Mesenchymal stem cell (in vitro differentiated cells and primary cell): ENCODE measurements at regions not wholly inside any gene's neighbourhood (a gene's known extent, or its start where the extent isn't known, plus 50 kb on each side); places are given as distances from the start of the nearest gene placed in this dataset.

Experiments
- DNase-seq: peaks from one replicate; pipeline ENCODE4 v3.0.0-alpha.2; 2013
- H2AFZ ChIP-seq: one replicate; pipeline ENCODE4 v1.6.1; 2013; ENCODE audit warnings: low read depth, mild to moderate bottlenecking, control low read depth, inconsistent platforms, low read length, moderate library complexity
- H2AK5ac ChIP-seq: 2 replicates; pipeline ENCODE4 v1.6.1; 2013; ENCODE audit warnings: low read length, moderate library complexity, mild to moderate bottlenecking, inconsistent platforms; ENCODE audit not compliant: severe bottlenecking
- H2BK120ac ChIP-seq: one replicate; pipeline ENCODE4 v1.6.1; 2013; ENCODE audit warnings: low read depth, mild to moderate bottlenecking, inconsistent platforms, low read length, moderate library complexity
- H2BK12ac ChIP-seq, 2 experiments: one replicate each; pipeline ENCODE4 v1.6.1; 2013; ENCODE audit warnings: inconsistent platforms in 2 of 2, low read length in 2 of 2, mild to moderate bottlenecking in 2 of 2, moderate library complexity in 2 of 2, control low read depth in 1 of 2
- H2BK15ac ChIP-seq: one replicate; pipeline ENCODE4 v1.6.1; 2013; ENCODE audit warnings: mild to moderate bottlenecking, low read depth, inconsistent platforms; ENCODE audit not compliant: poor library complexity, severe bottlenecking
- H2BK5ac ChIP-seq: 2 replicates; pipeline ENCODE4 v1.6.1; 2013; ENCODE audit warnings: low read depth, mild to moderate bottlenecking, low read length, control low read depth, inconsistent platforms; ENCODE audit not compliant: poor library complexity, severe bottlenecking
- H3K14ac ChIP-seq, 2 experiments: one replicate each; pipeline ENCODE4 v1.6.1; 2013; ENCODE audit warnings: inconsistent platforms in 2 of 2, low read length in 2 of 2, control low read depth in 1 of 2, mild to moderate bottlenecking in 1 of 2, moderate library complexity in 1 of 2
- H3K18ac ChIP-seq, 2 experiments: one replicate each; pipeline ENCODE4 v1.6.1; 2013; ENCODE audit warnings: inconsistent platforms in 2 of 2, low read length in 2 of 2, control low read depth in 1 of 2, low read depth in 1 of 2, mild to moderate bottlenecking in 1 of 2
- H3K23ac ChIP-seq, 2 experiments: one replicate each; pipeline ENCODE4 v1.6.1; 2013; ENCODE audit warnings: inconsistent platforms in 2 of 2, low read length in 2 of 2, mild to moderate bottlenecking in 2 of 2, moderate library complexity in 2 of 2, control low read depth in 1 of 2
- H3K27ac ChIP-seq: 2 replicates; pipeline ENCODE4 v1.5.1; 2013; ENCODE audit warnings: mild to moderate bottlenecking, moderate library complexity, low read length, control low read depth, inconsistent platforms; ENCODE audit not compliant: poor library complexity, severe bottlenecking
- H3K27me3 ChIP-seq, 2 experiments: 2 replicates each; pipeline versions ENCODE4 v1.6.1 to v1.7.0; 2013; ENCODE audit warnings: low read length in 2 of 2, mild to moderate bottlenecking in 2 of 2, moderate library complexity in 2 of 2, control low read depth in 1 of 2, inconsistent platforms in 1 of 2; ENCODE audit not compliant: control insufficient read depth in 1 of 2, insufficient read depth in 1 of 2
- H3K36me3 ChIP-seq, 2 experiments: 2 replicates each; pipeline versions ENCODE4 v1.6.1 to v1.7.0; 2013; ENCODE audit warnings: low read length in 2 of 2, control low read depth in 1 of 2, inconsistent platforms in 1 of 2, low read depth in 1 of 2, mild to moderate bottlenecking in 1 of 2; ENCODE audit not compliant: insufficient read depth in 2 of 2, control insufficient read depth in 1 of 2
- H3K4ac ChIP-seq, 2 experiments: one replicate each; pipeline ENCODE4 v1.6.1; 2013; ENCODE audit warnings: inconsistent platforms in 2 of 2, low read length in 2 of 2, mild to moderate bottlenecking in 2 of 2, moderate library complexity in 2 of 2, control low read depth in 1 of 2, low read depth in 1 of 2
- H3K4me1 ChIP-seq: 2 replicates; pipeline ENCODE4 v1.6.1; 2013; ENCODE audit warnings: low read depth, low read length, control low read depth; ENCODE audit not compliant: control insufficient read depth, insufficient read depth
- H3K4me2 ChIP-seq: 2 replicates; pipeline ENCODE4 v1.6.1; 2013; ENCODE audit warnings: low read length, mild to moderate bottlenecking, inconsistent platforms; ENCODE audit not compliant: poor library complexity, severe bottlenecking
- H3K4me3 ChIP-seq, 2 experiments: 2 replicates each; pipeline versions ENCODE4 v1.5.1 to v1.7.0; 2013; ENCODE audit warnings: low read length in 2 of 2, mild to moderate bottlenecking in 2 of 2, control low read depth in 1 of 2, low read depth in 1 of 2; ENCODE audit not compliant: insufficient read depth in 1 of 2
- H3K79me1 ChIP-seq: replicated peaks from 2 replicates; pipeline ENCODE4 v1.6.1; 2013; ENCODE audit warnings: mild to moderate bottlenecking, control low read depth, low read length, inconsistent platforms; ENCODE audit not compliant: poor library complexity, severe bottlenecking
- H3K9ac ChIP-seq: 2 replicates; pipeline ENCODE4 v1.7.0; 2013; ENCODE audit warnings: mild to moderate bottlenecking, low read length, moderate library complexity
- H3K9me3 ChIP-seq: 2 replicates; pipeline ENCODE4 v1.7.0; 2013; ENCODE audit warnings: mild to moderate bottlenecking, low read length; ENCODE audit not compliant: control insufficient read depth
- H4K8ac ChIP-seq: one replicate; pipeline ENCODE4 v1.6.1; 2013; ENCODE audit warnings: inconsistent platforms, mild to moderate bottlenecking, low read length, moderate library complexity
- H4K91ac ChIP-seq: one replicate; pipeline ENCODE4 v1.6.1; 2013; ENCODE audit warnings: mild to moderate bottlenecking, low read length, inconsistent platforms
- WGBS: methylation state at CpG from one replicate; pipeline ENCODE4 v1.1.7; 2013; ENCODE audit warnings: mixed read lengths; 5-methylcytosine and 5-hydroxymethylcytosine counted together

DNA sequence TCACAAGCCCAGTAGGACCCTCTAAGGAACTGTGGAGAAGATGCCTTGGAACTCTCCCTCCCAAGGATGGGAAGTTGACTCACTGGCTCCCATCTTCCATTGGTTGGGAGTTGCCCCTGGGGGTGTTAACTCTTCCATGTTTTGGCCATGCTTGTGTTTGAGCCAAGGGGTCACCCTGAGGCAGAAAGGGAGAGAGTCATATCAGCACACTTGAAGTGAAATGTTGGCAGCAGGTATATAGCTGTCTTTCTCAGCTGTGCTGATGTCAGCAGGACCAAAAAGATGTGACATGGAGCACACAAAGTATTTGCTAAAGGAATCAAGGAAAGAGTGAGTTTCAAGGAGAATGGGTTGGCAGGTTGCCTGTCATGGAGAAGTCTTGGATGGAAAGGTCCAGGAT is 359.4 kb downstream of the RPS24 start:
- Histone ChIP-seq H3K18ac (no peak overlapping the region), H2BK120ac (no peak overlapping the region)

DNA sequence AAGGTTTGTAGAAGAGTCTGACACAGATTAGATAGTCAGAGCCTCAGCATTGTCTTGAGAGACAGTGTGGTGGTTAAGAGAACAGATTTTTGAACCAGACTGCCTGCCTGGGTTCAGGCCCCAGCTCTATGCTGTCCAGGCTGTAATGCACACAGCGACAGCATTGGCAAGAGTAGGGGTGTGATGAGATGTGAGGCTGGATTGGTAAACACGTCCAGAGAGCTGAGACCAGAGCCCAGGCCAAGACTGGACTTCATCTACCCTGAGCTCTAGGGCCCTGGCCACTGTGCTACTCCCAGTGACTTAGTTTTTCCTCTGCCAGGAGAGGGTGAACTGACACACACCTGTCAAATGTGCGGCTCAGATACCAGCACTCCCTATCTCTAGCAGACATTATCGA is 360.4 kb downstream of the RPS24 start:
- Histone ChIP-seq H2AFZ (no peak overlapping the region), H3K4me3 (no peak overlapping the region), H2AK5ac (no peak overlapping the region), H3K9ac (no peak overlapping the region), H3K36me3 (no peaks in the 10 kb centered on the region), H3K79me1 (no peaks in the 10 kb centered on the region), H2BK12ac (no peak overlapping the region), H3K23ac (no peak overlapping the region), H2BK5ac (no peak overlapping the region), H3K4me2 (no peak overlapping the region), H3K9me3 (no peaks in the 10 kb centered on the region), H4K91ac (no peak overlapping the region), H3K27me3 (peaks cover 0 to 3% of the 10 kb centered on the region in 2 experiments), H2BK120ac (no peak overlapping the region), H2BK15ac (no peak overlapping the region), H3K18ac (no peak overlapping the region), H3K4me1 (no peaks in the 10 kb centered on the region), H3K4ac (no peak overlapping the region), H4K8ac (no peak overlapping the region), H3K14ac (no peak overlapping the region), H3K27ac (no peak overlapping the region)
- DNase-seq = no peak
- 87% methylated on average over 4 of the region's 4 CpGs for WGBS

More for the DNA sequence above, 359.4 kb downstream of the RPS24 start:
- H2AK5ac ChIP-seq = no peak overlapping the region
- no peak overlapping the region for H2BK5ac ChIP-seq
- no peak overlapping the region for H3K23ac ChIP-seq
- no peak overlapping the region for H2AFZ ChIP-seq
- no peak overlapping the region for H3K14ac ChIP-seq
- DNase-seq = no peak
- H2BK12ac ChIP-seq = no peak overlapping the region
- H3K79me1 ChIP-seq = no peaks in the 10 kb centered on the region
- no peak overlapping the region for H4K8ac ChIP-seq
- H3K36me3 ChIP-seq = no peaks in the 10 kb centered on the region
- no peaks in the 10 kb centered on the region for H3K4me1 ChIP-seq
- no peak overlapping the region for H2BK15ac ChIP-seq
- H3K27me3 ChIP-seq = peaks cover 3 to 4% of the 10 kb centered on the region in 2 experiments
- H3K9ac ChIP-seq = no peak overlapping the region
- H3K4me3 ChIP-seq = no peak overlapping the region
- H3K4me2 ChIP-seq = no peak overlapping the region
- H3K9me3 ChIP-seq = no peaks in the 10 kb centered on the region
- H4K91ac ChIP-seq = no peak overlapping the region
- no peak overlapping the region for H3K27ac ChIP-seq
- H3K4ac ChIP-seq = no peak overlapping the region

DNA sequence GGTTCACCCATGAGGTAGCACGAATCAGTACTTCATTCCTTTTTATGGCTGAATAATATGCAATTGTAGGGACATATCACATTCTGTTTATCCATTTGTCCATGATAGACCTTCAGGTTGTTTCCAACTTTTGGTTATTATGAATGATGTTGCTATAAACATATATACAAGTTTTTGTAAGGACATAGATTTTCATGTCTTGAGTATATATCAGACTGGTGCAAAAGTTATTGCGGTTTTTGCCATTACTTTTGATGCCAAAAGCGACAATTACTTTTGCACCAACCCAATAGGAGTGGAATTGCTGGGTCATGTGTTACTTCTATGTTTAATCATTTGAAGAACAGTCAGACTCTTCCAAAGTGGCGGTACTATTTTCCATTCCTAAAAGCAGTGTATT is 361.5 kb downstream of the RPS24 start:
- Histone ChIP-seq H2BK5ac (no peak overlapping the region), H3K79me1 (no peaks in the 10 kb centered on the region), H3K23ac (no peak overlapping the region), H3K4me3 (no peak overlapping the region), H3K14ac (no peak overlapping the region), H3K4ac (no peak overlapping the region), H3K9ac (no peak overlapping the region), H2BK120ac (no peak overlapping the region), H3K18ac (no peak overlapping the region), H2BK15ac (no peak overlapping the region), H4K91ac (no peak overlapping the region), H4K8ac (no peak overlapping the region), H3K4me1 (no peaks in the 10 kb centered on the region), H2AK5ac (no peak overlapping the region), H2AFZ (no peak overlapping the region), H3K27ac (no peak overlapping the region), H2BK12ac (no peak overlapping the region), H3K4me2 (no peak overlapping the region), H3K9me3 (no peaks in the 10 kb centered on the region), H3K27me3 (no peaks in the 10 kb centered on the region), H3K36me3 (no peaks in the 10 kb centered on the region)
- DNase-seq = no peak
- WGBS = 79% methylated on average over 2 of the region's 4 CpGs

DNA sequence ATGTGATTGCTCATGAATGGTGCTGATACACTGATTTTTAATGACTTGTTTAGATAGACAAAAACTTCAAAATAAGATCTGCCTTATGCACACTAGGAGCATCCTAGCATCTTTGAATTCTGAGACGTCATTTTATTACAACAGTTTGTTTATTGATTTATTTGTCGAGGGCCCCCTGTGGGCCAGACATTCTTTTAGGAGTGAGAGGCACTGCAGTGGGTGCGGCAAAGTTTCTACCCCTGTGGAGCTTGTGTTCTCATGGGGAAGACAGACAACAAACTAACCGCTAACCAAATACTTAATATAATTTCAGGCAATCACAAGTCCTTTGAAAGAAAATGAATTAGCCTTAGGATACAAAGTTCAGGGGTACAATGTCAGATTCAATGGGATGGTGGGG is 363.1 kb downstream of the RPS24 start:
- no peak overlapping the region for H2BK5ac ChIP-seq
- H3K9ac ChIP-seq = no peak overlapping the region
- no peak overlapping the region for H2BK15ac ChIP-seq
- no peaks in the 10 kb centered on the region for H3K9me3 ChIP-seq
- H3K23ac ChIP-seq = no peak overlapping the region
- no peak overlapping the region for H3K4me3 ChIP-seq
- no peak overlapping the region for H4K8ac ChIP-seq
- H3K36me3 ChIP-seq = no peaks in the 10 kb centered on the region
- no peaks in the 10 kb centered on the region for H3K79me1 ChIP-seq
- H3K27me3 ChIP-seq = no peaks in the 10 kb centered on the region
- no peak overlapping the region for H4K91ac ChIP-seq
- H3K18ac ChIP-seq = no peak overlapping the region
- no peak overlapping the region for H2BK120ac ChIP-seq
- no peak overlapping the region for H3K4me2 ChIP-seq
- H3K4me1 ChIP-seq = peaks cover 3% of the 10 kb centered on the region
- DNase-seq = peak; percentile 9
- no peak overlapping the region for H3K14ac ChIP-seq
- 75% methylated on average over 3 of the region's 4 CpGs for WGBS
- no peak overlapping the region for H3K27ac ChIP-seq
- no peak overlapping the region for H3K4ac ChIP-seq
- no peak overlapping the region for H2AK5ac ChIP-seq
- H2BK12ac ChIP-seq = no peak overlapping the region
- no peak overlapping the region for H2AFZ ChIP-seq
